Skeletal muscle cell (primary cell): ENCODE measurements at regions not wholly inside any gene's neighbourhood (a gene's known extent, or its start where the extent isn't known, plus 50 kb on each side); places are given as distances from the start of the nearest gene placed in this dataset.
"Not testable (repeated sequence)": the region's sequence is repeated elsewhere in the genome, so short reads cannot be mapped to it uniquely, and the experiment has no call there.

Source experiments
- DNase-seq: peaks from one replicate; pipeline ENCODE4 v3.0.0-alpha.2; 2010; ENCODE audit warnings: low read depth
- H3K4me3 ChIP-seq: 2 replicates; pipeline ENCODE4 v1.5.1; 2011; ENCODE audit warnings: low read depth, mild to moderate bottlenecking, control low read depth, low read length, moderate library complexity

DNA sequence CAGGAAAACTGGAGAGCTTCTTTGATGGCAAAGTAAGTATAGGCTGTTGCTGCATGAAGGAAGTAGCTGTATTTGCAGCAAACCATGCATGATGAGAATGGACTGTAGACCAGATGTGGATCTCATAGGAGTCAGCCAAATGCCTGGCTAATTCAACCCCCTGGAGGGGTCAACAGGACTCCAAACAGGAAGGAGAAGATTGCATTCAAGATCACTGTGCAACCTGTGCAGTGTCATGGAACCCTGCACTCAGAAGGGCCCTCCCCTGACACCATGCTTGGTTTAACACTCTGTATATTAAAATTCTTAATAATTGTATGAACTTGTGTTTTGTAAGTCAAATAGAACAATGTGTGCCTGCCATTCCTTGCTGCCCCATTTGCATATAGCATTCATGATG, 225.1 kb upstream of the FSCB start:
- DNase-seq: no peak
- H3K4me3 ChIP-seq: no peak overlapping the region

DNA sequence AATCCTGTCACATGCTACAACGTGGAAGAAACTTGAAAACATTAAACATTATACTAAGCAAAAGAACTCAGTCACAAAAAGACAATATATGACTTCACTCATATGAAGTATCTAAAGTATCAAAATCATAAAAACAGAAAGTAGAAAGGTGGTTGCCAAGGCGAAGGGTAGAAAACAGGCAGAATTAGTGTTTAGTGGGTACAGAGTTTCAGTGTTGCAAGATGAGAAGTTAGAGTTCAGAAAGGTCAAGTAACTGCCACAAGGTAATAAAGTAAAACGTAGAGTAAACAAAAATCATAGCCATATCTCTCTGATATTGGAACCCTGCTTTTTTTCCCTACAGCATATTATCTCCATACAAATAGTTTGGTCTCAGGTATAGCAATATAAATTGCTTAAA, 223.8 kb upstream of the FSCB start:
- no peak for DNase-seq
- no peak overlapping the region for H3K4me3 ChIP-seq

DNA sequence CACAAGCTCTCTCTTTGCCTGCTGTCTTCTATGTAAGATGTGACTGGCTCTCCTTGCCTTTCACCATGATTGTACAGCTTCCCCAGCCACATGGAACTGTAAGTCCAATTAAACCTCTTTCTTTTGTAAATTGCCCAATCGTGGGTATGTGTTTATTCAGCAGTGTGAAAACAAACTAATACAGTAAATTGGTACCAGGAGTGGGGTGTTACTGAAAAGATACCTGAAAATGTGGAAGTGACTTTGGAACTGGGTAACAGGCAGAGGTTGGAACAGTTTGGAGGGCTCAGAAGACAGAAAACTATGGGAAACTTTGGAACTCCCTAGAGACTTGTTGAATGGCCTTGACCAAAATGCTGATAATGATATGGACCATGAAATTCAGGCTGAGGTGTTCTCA, 214.3 kb upstream of the FSCB start:
- DNase-seq, H3K4me3 ChIP-seq: not testable (repeated sequence)

DNA sequence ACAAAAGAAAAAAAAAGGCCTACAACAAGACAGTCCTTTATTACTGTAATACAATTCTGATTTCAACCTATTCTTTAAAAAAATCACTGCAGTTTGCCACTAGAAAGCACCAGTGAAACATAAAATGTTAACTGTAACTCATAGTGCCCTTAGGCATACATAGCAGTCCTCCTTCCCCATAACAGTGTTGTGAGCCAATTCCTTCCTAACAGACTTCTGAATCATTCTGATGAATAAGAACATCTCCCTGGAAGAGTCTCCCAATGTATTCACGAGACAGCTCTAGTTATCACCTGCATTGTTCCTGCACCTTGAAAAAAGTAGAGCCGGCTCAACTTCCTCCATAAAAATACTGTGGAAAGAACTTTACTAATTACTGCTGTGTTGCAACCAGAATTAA, 213.6 kb upstream of the FSCB start:
- DNase-seq: no peak

DNA sequence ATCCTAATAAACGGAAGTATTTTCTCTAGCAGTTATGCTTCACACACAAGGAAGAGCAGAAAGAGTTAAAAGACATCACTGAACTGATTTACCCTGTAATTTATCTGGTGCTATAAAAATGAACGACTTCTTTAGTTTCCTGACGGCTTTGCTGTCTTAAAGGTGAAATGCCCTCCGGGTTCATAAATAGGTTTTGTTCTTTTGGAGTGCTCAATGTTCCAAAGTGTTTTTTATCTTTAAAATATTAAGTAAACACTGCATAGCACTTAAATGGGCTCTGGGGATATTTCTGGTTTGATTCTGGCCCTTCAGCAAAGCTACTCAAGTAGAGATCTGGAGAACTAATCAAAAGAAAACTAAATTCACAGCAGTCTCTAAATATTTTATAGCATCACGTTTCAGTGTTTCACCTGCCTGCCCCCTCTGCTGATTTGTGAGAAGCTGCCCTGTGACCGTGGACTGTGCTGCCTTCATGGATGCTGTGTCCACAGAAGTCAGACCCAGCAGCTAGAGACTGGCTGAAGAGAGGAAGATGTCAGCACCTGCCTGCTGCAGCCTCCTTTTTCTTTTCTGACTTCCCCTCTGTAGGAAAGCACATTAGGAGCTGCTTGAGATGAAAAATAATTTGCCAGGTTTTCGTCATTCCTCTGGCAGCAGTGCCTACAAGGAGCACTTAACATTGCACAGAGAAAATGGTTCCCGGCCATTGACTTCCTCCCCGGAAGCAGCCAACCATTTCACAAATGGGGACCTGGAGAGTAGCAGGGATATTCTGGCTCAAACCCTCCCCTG, 205.1 kb upstream of the FSCB start:
- no peak for DNase-seq
- H3K4me3 ChIP-seq: no peak overlapping the region

More for the DNA sequence above, 213.6 kb upstream of the FSCB start:
- no peak overlapping the region for H3K4me3 ChIP-seq

DNA sequence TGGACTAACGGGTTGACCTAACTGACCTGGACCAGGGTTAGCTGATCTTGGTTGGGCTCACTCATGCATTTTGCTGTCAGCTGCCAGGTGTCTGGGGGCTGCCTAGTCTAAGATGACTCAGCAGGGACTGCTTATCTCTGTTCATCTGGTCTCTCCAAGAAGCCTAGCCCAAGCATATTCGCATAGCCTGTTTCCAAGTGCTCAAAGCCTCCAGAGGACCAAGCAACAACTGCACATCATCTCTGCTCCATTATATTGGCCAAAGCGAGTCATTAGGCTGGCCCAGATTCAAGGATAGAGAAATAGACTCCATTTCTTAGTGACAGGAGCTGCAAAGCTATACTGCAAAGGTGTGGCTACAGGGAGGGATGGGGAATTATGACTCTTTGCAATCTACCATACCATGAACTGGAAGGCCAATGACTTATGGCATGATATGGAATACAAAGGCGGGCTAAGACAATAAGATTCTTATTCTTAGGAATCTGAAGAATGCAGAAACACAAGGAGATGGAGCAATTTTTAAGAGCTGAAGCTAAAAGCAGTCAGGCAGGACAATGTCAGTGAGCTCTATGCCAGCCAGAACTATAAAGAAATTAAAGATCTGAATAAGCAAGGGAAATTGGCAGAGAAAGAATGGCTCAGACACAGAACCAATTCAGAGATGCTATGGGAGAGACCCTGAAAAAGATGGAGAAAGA, 194.6 kb upstream of the FSCB start:
- DNase-seq: no peak
- H3K4me3 ChIP-seq: no peak overlapping the region

DNA sequence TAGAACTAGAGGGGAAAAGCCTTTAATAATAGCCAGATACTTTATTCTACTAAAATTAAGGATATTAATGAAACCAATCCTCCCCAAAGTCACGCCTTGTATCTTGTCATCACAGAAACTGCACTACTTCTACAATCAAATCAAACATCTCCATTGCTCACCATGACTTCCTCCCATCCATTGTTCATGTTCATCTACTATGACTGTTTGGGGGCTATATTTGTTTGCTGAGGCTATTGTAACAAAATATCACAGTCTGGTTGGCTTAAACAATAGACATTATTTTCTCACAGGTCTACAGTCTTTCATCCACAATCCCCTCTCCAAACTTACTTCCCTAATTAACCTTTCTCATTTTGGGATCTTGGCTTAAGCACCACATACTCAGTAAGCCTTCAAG, 193.6 kb upstream of the FSCB start:
- H3K4me3 ChIP-seq: no peak overlapping the region
- DNase-seq: no peak

DNA sequence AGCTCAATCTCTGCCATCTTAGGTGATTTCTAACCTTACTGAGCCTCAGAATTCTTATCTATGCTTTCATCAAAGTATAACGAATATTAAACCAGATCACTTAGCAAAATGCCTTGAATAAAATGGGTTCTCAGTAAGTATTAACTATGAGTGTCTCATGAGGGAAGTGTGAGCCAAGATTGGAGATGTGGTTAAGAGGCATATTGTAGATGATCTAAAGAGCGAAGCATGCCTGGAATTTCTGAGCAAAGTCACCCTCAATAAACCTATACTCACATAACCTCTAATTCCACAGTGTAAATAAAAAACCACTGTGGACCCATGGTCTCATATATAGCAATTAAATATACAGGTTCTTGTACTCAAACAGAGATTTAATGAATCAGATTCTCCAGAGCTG, 193.1 kb upstream of the FSCB start:
- peak; percentile 8 for DNase-seq
- no peak overlapping the region for H3K4me3 ChIP-seq

DNA sequence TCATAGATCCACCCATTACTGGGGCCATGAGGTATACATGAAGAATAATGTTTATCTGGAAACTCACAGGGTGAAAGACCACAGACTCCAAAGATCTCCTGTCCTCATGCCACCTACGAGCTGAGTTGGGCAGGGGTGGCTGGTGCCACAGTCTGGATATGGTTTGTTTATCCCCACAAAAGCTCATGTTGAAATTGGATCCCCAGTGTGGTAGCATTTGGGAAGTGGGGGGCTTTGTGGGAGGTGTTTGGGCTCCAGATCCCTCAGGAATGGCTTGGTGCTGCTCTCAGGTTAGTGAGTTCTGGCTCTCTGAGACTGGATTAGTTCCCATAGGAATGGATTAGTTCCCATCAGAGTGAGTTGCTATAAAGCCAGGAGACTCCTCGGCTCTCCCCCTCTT, 192.3 kb upstream of the FSCB start:
- H3K4me3 ChIP-seq: no peak overlapping the region
- DNase-seq: no peak

DNA sequence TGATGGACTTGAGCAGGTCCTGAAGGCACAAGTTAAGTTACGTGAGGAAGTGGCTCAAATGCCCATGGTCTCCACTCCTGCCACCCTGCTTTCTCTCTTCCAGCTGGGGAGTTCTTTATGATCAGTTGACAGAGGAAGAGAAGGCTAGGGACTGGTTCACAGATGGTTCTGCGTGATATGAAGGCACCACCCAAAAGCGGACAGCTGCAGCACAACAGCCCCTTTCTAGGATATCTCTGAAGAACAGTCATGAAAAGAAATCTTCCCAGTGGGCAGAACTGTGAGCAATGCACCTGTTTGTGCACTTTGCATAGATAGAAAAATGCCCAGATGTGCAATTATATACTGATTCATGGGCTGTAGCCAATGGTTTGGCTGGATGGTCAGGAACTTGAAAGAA, 162.4 kb upstream of the FSCB start:
- no peak overlapping the region for H3K4me3 ChIP-seq
- DNase-seq: no peak

DNA sequence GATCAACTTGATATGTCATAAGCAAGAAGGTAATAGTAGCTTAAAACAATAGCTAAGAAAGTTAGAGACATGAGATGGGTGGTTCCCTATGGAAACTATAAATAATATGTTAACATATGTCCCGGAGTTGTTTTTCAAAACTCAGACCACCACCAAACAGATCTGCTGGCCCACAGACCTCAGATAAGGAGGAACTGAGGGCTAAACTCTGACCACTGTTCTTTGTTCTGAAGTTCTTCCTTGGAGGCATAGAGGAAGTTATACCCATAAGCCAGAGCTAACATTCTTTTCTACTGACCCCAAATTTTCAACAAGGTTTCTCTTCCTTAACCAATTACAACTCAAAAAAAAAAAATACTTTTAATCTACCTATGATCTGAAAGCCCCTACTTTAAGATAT, 156.1 kb upstream of the FSCB start:
- no peak overlapping the region for H3K4me3 ChIP-seq
- DNase-seq: no peak

DNA sequence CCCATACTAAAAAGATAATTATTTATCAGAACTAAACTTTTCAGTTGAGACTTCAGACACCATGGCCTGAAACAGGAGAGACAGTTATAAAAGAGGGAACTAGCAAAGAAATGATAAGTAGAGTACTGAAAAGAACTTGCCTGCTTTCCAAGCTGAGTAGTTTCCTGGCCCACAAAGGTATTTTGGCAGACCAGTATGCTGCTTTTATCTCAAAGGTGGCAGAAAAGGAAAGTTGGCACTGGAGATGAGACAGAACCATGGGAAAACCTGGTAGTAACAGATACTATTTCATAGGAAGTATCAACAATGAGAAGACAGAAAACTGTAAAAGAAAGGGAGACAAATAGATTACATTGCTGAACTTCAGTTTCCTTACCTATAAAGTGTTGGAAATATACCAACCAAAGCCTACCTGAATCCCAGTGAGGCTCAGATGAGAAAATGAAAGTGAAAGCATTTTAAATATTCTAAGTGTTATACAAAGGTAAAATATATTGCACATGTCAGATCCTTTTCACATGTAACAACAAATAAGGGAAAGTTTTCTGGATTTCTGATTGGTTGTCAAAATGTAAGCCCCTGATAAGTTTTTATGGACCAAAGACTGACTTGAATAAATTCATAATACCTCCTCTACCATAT, 155.3 kb upstream of the FSCB start:
- no peak overlapping the region for H3K4me3 ChIP-seq

DNA sequence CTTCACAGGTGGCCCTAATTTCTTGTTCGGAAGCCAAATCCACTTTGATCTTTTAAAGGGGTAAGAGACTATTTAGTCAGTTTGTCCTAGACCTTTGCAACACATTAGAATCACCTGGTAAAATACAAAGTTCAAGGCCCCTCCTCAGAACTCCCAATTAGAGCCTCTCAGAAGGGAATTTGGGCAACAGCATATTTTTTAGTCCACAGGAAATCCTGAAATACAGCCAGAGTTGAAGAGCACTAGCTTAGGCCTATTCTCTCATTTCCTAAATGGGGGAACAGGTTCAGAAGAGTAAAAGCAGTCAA, 151.3 kb upstream of the FSCB start:
- DNase-seq: no peak
- no peak overlapping the region for H3K4me3 ChIP-seq

More for the DNA sequence above, 155.3 kb upstream of the FSCB start:
- no peak for DNase-seq

DNA sequence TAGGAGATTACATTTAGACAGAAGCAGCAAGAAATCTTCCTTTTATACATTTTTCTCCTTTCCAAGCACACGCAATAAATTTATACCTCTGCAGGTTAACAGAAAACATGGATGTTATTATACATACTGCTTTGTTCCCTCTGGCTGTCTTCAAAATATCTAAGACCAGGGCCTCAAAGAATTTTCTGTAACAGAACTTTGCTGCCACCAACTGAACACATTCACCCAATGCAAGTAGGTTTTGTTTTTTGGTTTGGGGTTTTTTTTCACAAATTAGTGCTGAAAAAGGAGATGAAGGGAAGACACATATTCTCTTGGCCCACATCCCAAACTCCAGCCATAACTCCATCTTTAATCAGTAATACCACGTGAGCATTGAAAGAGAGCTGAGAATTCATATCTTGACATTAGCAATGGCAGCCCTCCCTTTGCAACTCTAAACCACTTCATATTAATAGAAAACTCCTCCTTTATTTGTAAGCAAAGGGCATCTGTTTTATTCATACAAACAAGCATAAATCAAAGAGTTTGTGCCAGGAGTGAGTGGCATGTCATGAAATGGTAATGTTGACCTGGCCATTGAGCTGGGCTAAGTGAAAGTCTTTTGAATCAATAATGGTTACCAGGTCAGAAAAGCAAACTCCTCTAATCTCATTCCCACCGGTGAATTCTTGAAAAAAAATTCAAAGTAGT, 150.8 kb upstream of the FSCB start:
- H3K4me3 ChIP-seq: no peak overlapping the region
- DNase-seq: no peak

DNA sequence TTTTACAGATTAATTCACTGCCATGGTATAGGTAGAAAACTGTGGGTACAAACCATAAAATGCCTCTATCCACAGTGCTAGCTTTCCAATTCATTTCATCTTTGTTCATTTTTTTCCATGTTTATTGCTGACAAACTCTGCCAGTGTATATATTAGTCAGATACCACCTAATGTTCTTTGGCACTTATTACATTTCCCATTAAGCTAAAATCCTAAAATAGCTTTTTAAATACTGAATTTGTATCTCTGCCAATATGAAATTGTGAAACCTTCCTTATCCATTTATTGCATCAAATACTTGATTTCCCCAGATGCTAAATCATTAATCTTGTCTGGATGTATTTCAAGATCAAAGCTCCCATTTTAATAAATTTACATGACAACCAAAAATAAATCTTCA, 150.1 kb upstream of the FSCB start:
- DNase-seq: no peak

DNA sequence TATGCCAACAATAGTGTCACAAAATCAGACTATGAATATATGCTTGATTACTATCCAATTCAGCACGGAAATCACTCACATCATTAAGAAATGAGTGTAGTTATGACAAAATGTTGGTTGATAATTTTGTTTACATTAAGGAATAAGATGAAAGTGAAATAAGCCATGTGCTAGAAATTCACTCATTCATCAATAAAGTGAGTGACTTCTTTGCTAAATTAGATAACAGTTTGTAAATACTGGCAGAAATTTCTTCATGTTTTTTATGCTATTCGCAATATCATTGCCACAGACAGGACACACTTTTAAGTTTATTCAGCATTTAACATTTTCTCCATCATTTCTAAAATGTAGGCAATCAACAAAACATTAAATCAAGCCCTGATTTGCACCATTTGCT, 147.5 kb upstream of the FSCB start:
- no peak for DNase-seq
- H3K4me3 ChIP-seq: no peak overlapping the region

More for the DNA sequence above, 150.1 kb upstream of the FSCB start:
- no peak overlapping the region for H3K4me3 ChIP-seq

DNA sequence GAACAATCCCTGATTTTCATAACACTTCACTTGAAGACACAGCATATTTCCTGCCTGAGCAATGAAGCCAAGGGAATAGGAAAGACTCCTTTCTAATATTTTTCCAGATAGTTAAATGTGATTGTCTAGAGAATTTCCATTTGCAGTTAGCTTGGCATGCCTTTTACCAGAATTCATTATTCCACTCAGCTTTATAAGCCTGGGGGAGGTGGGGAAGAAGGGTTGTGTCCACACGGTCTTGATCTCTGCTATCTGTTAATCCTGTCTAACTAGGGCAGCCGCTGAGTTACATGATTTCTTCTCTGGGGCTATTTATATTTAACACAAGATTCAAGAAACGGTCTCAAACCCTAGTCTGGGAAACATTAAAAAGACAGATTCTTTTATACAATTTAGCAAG, 146.6 kb upstream of the FSCB start:
- no peak overlapping the region for H3K4me3 ChIP-seq
- no peak for DNase-seq

DNA sequence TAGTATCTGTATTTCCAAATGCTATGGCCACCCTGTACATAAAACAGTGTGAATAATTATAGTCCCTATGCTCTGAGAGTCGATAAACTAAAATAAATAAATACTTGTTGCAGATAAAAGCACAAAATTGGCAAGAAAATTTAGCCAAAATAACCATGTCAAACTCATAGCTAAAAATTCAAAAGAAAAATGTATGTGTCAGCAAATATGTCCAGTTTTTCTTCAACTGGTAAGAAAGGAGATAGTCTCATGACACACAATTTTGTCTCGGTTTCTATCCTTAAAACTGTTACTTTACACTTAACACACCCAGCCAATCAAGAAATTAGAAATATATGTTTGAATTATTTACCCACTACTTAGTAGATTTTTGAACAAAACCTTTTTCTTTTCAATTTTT, 145.6 kb upstream of the FSCB start:
- DNase-seq: no peak
- no peak overlapping the region for H3K4me3 ChIP-seq

DNA sequence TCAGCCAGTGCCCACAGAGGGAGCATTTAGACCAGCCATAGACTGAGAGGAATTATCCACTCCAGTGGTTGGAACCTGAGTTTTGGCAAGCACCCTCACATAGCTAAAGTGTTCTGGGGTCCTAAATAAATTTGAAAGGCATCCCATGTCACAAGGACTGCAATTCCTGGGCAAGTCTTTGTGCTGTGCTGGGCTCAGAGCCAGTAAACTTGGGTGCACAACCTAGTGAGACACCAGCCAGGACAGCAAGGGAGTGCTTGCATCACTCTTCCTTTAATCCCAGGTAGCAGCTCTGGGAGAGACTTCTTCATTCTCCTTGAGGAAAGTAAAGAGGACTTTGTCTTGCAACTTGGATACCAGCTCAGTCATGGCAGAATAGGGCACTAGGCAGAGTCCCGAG, 142.0 kb upstream of the FSCB start:
- H3K4me3 ChIP-seq: no peak overlapping the region
- DNase-seq: no peak

DNA sequence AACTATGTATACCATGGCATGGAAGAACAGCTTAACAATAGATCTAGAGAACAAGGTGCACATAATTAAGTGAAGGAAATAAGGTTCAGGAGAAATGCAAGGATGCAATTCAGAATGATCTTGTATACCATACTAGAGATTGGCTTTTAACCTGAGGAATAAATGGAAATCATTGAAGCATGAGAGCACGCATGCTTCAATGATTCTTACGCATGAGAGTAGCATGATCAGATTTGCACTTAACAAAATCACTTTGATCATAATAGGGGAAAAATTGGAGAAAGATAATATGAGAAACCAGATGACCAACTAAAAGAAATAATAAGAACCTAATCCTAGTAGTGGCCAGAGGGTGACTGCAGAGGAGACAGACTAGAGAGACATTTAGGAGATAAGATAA, 133.3 kb upstream of the FSCB start:
- no peak overlapping the region for H3K4me3 ChIP-seq
- DNase-seq: no peak
